Smooth muscle cell (in vitro differentiated cells): ENCODE measurements at regions not wholly inside any gene's neighbourhood (a gene's known extent, or its start where the extent isn't known, plus 50 kb on each side); places are given as distances from the start of the nearest gene placed in this dataset.

Source experiments
- DNase-seq: peaks from one replicate; lab custom pipeline; 2025; ENCODE audit not compliant: unreplicated experiment; lab: John Stamatoyannopoulos, UW
- H2AFZ ChIP-seq: fragments of 200-600 bp; sonication (generic); 2 replicates; pipeline ENCODE4 v1.6.0; 2016; ENCODE audit warnings: antibody characterized with exemption, low read depth, mild to moderate bottlenecking
- H3F3A ChIP-seq: fragments of 200-600 bp; sonication (generic); 2 replicates; pipeline ENCODE4 v1.6.0; 2017; ENCODE audit warnings: antibody characterized with exemption, low read depth
- H3K27ac ChIP-seq: fragments of 200-600 bp; sonication (generic); 2 replicates; pipeline ENCODE4 v1.5.1; 2016; ENCODE audit warnings: low read depth, mild to moderate bottlenecking
- H3K27me3 ChIP-seq: fragments of 200-600 bp; sonication (generic); 2 replicates; pipeline ENCODE4 v1.6.1; 2016; ENCODE audit warnings: low read depth, mild to moderate bottlenecking
- H3K36me3 ChIP-seq: fragments of 200-600 bp; sonication (generic); 2 replicates; pipeline ENCODE4 v1.5.1; 2016; ENCODE audit warnings: low read depth
- H3K4me1 ChIP-seq: fragments of 200-600 bp; sonication (generic); 2 replicates; pipeline ENCODE4 v1.5.1; 2016; ENCODE audit warnings: low read depth
- H3K4me2 ChIP-seq: fragments of 200-600 bp; sonication (generic); 2 replicates; pipeline ENCODE4 v1.6.0; 2016; ENCODE audit warnings: mild to moderate bottlenecking
- H3K4me3 ChIP-seq: fragments of 200-600 bp; sonication (generic); 2 replicates; pipeline ENCODE4 v1.5.1; 2016; ENCODE audit warnings: mild to moderate bottlenecking
- H3K79me2 ChIP-seq: fragments of 200-600 bp; sonication (generic); 2 replicates; pipeline ENCODE4 v1.6.0; 2016; ENCODE audit warnings: low read depth, mild to moderate bottlenecking
- H3K9ac ChIP-seq: fragments of 200-600 bp; sonication (generic); 2 replicates; pipeline ENCODE4 v1.6.0; 2016; ENCODE audit warnings: low read depth
- H3K9me3 ChIP-seq: fragments of 200-600 bp; sonication (generic); replicated peaks from 2 replicates; pipeline ENCODE4 v1.5.1; 2016; ENCODE audit warnings: low read depth
- H4K20me1 ChIP-seq: fragments of 200-600 bp; sonication (generic); 2 replicates; pipeline ENCODE4 v1.6.0; 2016; ENCODE audit warnings: low read depth
- WGBS: methylation state at CpG from one replicate; pipeline ENCODE4 v1.1.7; 2016; ENCODE audit warnings: low lambda C conversion rate; 5-methylcytosine and 5-hydroxymethylcytosine counted together
- TF ChIP-seq, protein P1 (sequence below): fragments of 200-600 bp; sonication (generic); IDR thresholded peaks from 2 replicates; pipeline ENCODE4 v1.5.1; 2017; ENCODE audit warnings: borderline replicate concordance, mild to moderate bottlenecking, antibody characterized with exemption; ENCODE audit not compliant: insufficient read depth, poor library complexity, severe bottlenecking

DNA sequence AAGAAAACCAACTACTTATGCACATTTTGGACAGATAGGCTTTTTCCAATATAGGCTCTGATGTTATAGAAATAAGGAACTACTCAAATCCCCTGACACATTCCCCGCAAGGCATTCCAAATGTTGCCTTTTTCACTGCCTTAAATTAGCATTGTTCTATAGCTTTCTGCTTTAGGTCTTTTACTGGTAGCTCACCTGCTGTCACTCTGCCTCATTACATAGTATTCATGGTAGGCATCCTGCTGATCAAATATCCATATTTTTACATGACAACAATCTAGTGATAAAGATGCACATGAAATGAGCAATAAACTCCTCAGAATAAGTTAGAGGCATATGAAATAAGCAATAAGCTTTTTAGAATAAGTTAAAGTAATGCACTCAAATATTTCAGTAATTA lies 542.7 kb downstream of the FAM133A start:
- H3K79me2 ChIP-seq: no peaks in the 10 kb centered on the region
- no peaks in the 10 kb centered on the region for H3K27me3 ChIP-seq
- 70% methylated on average over 1 of the region's 1 CpG for WGBS
- H3K4me1 ChIP-seq: no peaks in the 10 kb centered on the region
- H3K36me3 ChIP-seq: no peaks in the 10 kb centered on the region
- no peaks in the 10 kb centered on the region for H3K9me3 ChIP-seq
- no peak overlapping the region for H2AFZ ChIP-seq
- TF ChIP-seq, protein P1, sequence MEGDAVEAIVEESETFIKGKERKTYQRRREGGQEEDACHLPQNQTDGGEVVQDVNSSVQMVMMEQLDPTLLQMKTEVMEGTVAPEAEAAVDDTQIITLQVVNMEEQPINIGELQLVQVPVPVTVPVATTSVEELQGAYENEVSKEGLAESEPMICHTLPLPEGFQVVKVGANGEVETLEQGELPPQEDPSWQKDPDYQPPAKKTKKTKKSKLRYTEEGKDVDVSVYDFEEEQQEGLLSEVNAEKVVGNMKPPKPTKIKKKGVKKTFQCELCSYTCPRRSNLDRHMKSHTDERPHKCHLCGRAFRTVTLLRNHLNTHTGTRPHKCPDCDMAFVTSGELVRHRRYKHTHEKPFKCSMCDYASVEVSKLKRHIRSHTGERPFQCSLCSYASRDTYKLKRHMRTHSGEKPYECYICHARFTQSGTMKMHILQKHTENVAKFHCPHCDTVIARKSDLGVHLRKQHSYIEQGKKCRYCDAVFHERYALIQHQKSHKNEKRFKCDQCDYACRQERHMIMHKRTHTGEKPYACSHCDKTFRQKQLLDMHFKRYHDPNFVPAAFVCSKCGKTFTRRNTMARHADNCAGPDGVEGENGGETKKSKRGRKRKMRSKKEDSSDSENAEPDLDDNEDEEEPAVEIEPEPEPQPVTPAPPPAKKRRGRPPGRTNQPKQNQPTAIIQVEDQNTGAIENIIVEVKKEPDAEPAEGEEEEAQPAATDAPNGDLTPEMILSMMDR: no peak
- H3F3A ChIP-seq: no peaks in the 10 kb centered on the region
- H3K4me3 ChIP-seq: no peak overlapping the region
- no peaks in the 10 kb centered on the region for H4K20me1 ChIP-seq
- H3K4me2 ChIP-seq: no peak overlapping the region
- no peak for DNase-seq
- no peak overlapping the region for H3K9ac ChIP-seq
- no peak overlapping the region for H3K27ac ChIP-seq

DNA sequence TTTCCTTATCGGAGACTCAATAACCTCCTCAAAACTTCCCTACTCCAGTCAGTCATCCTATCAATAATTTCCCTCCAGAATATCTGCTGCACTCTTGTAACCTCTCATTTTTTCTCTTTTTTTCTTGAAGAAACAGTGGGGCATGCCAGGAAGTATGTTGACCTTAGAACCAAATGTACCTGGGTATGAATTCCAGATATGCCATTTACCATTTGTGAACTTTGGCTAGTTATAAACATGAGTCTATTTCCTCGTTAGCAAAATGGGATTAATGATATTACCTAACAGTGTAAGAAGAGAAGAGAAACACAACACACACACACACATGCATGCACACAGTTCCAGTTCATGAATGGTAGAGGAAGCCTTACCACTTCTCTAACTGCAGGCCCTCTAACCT lies 578.2 kb downstream of the FAM133A start:
- H3K4me2 ChIP-seq: no peak overlapping the region
- H3F3A ChIP-seq: no peaks in the 10 kb centered on the region
- TF ChIP-seq, protein P1: no peak
- no peak overlapping the region for H3K4me3 ChIP-seq
- H2AFZ ChIP-seq: no peak overlapping the region
- no peak overlapping the region for H3K9ac ChIP-seq
- no peak for DNase-seq
- H3K27me3 ChIP-seq: no peaks in the 10 kb centered on the region
- H3K79me2 ChIP-seq: no peaks in the 10 kb centered on the region
- H4K20me1 ChIP-seq: no peaks in the 10 kb centered on the region
- H3K36me3 ChIP-seq: no peaks in the 10 kb centered on the region
- peaks cover 14% of the 10 kb centered on the region for H3K4me1 ChIP-seq
- H3K9me3 ChIP-seq: no peaks in the 10 kb centered on the region
- H3K27ac ChIP-seq: no peak overlapping the region
- 94% methylated on average over 2 of the region's 2 CpGs for WGBS

DNA sequence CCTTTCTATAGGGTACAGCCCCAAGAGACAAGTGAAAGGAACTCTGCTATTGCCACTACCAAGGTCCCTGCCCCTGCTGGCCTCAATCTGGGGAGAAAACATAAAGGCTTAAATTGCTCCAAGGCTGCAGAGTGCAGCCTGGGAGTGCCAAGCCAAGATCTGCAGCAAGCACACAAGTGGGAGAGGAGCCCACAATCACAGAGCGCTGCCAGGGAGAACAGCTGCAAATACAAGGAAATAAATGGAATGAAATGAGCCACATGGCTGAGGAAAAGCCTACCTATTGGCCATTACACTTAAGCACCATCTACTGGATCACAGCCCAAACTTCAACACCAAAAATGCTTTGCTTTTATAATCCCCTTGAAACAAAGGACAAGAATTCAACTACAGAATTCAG lies 582.4 kb downstream of the FAM133A start:
- DNase-seq: no peak
- Histone ChIP-seq H3K79me2 (no peaks in the 10 kb centered on the region), H3K4me1 (no peaks in the 10 kb centered on the region), H3K27ac (no peak overlapping the region), H3K9ac (no peak overlapping the region), H3K4me2 (no peak overlapping the region), H3K9me3 (no peaks in the 10 kb centered on the region), H2AFZ (no peak overlapping the region), H3F3A (no peaks in the 10 kb centered on the region), H4K20me1 (no peaks in the 10 kb centered on the region), H3K4me3 (no peak overlapping the region), H3K27me3 (no peaks in the 10 kb centered on the region), H3K36me3 (no peaks in the 10 kb centered on the region)
- TF ChIP-seq, protein P1: no peak
- 82% methylated on average over 1 of the region's 1 CpG for WGBS

DNA sequence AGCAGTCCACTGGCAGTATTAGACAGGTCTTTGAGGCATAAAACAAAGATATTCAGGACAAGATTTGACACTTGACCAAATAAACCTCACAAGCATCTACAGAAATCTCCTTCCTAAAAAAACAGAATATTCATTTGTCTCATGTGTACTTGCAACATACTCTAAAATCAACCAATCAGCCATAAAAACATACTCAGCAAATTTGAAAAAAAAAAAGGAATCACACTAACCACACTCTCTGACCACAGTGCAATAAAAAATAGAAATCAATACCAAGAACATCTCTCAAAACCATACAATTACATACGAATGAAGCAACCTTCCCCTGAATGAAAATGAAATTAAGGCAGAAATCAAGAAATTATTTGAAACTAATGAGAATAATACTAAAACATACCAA lies 591.3 kb downstream of the FAM133A start:
- H3K27ac ChIP-seq: no peak overlapping the region
- WGBS: 87% methylated on average over 1 of the region's 1 CpG
- no peak overlapping the region for H3K4me2 ChIP-seq
- H3K36me3 ChIP-seq: no peaks in the 10 kb centered on the region
- no peak overlapping the region for H2AFZ ChIP-seq
- no peaks in the 10 kb centered on the region for H3K9me3 ChIP-seq
- H3K79me2 ChIP-seq: no peaks in the 10 kb centered on the region
- H4K20me1 ChIP-seq: no peaks in the 10 kb centered on the region
- no peaks in the 10 kb centered on the region for H3K4me1 ChIP-seq
- H3K4me3 ChIP-seq: no peak overlapping the region
- DNase-seq: no peak
- H3K9ac ChIP-seq: no peak overlapping the region
- H3F3A ChIP-seq: no peaks in the 10 kb centered on the region
- TF ChIP-seq, protein P1: no peak
- H3K27me3 ChIP-seq: no peaks in the 10 kb centered on the region
